Stimulated activated CD4-positive, alpha-beta T cell treated with anti-CD3 and anti-CD28 coated beads, Interleukin-15, amount 100 ng/mL, for 24 hours (primary cell): ENCODE measurements at regions not wholly inside any gene's neighbourhood (a gene's known extent, or its start where the extent isn't known, plus 50 kb on each side); places are given as distances from the start of the nearest gene placed in this dataset.

Experiments used
- DNase-seq: peaks from one replicate; pipeline ENCODE4 v3.0.0-alpha.2; 2020

GRCh38 chr4:34733185-34733941, 1511.0 kb downstream of the ARAP2 start:
- no peak for DNase-seq

GRCh38 chr4:34766935-34767334, 1477.4 kb downstream of the ARAP2 start:
- no peak for DNase-seq

- DNase-seq: no peak
These were observed 1476.9 kb downstream of the ARAP2 start for GRCh38 chr4:34767407-34767806.

GRCh38 chr4:34771632-34772031, 1472.7 kb downstream of the ARAP2 start:
- DNase-seq: no peak

GRCh38 chr4:34790131-34790530, 1454.2 kb downstream of the ARAP2 start:
- DNase-seq: no peak

- no peak for DNase-seq
These were observed 1453.1 kb downstream of the ARAP2 start for GRCh38 chr4:34791209-34791608.

GRCh38 chr4:34800953-34801352, 1443.4 kb downstream of the ARAP2 start:
- no peak for DNase-seq

GRCh38 chr4:34814266-34814665, 1430.0 kb downstream of the ARAP2 start:
- no peak for DNase-seq

- DNase-seq: no peak
These were observed 1419.8 kb downstream of the ARAP2 start for GRCh38 chr4:34824515-34824914.

- DNase-seq: no peak
These were observed 1417.7 kb downstream of the ARAP2 start for GRCh38 chr4:34826660-34827059.

GRCh38 chr4:34845926-34846325, 1398.4 kb downstream of the ARAP2 start:
- DNase-seq: no peak

- DNase-seq: no peak
These were observed 1393.9 kb downstream of the ARAP2 start for GRCh38 chr4:34850421-34850820.

GRCh38 chr4:34850968-34851367, 1393.3 kb downstream of the ARAP2 start:
- no peak for DNase-seq

- DNase-seq: no peak
These were observed 1392.9 kb downstream of the ARAP2 start for GRCh38 chr4:34851411-34851810.

- DNase-seq: no peak
These were observed 1389.9 kb downstream of the ARAP2 start for GRCh38 chr4:34854451-34854850.

- DNase-seq: no peak
These were observed 1382.6 kb downstream of the ARAP2 start for GRCh38 chr4:34861666-34862065.

- no peak for DNase-seq
These were observed 1365.4 kb downstream of the ARAP2 start for GRCh38 chr4:34878961-34879360.

- no peak for DNase-seq
These were observed 1364.1 kb downstream of the ARAP2 start for GRCh38 chr4:34880246-34880645.

- no peak for DNase-seq
These were observed 1352.4 kb downstream of the ARAP2 start for GRCh38 chr4:34891892-34892291.

GRCh38 chr4:34893382-34893781, 1350.9 kb downstream of the ARAP2 start:
- DNase-seq: no peak

- no peak for DNase-seq
These were observed 1324.3 kb downstream of the ARAP2 start for GRCh38 chr4:34920032-34920431.

GRCh38 chr4:34921391-34921790, 1322.9 kb downstream of the ARAP2 start:
- no peak for DNase-seq

- DNase-seq: no peak
These were observed 1322.0 kb downstream of the ARAP2 start for GRCh38 chr4:34922325-34922724.

- no peak for DNase-seq
These were observed 1311.7 kb downstream of the ARAP2 start for GRCh38 chr4:34932591-34932990.

GRCh38 chr4:34935739-34936138, 1308.6 kb downstream of the ARAP2 start:
- no peak for DNase-seq
